ENCODE measurements at regions not wholly inside any gene's neighbourhood (a gene's known extent, or its start where the extent isn't known, plus 50 kb on each side); places are given as distances from the start of the nearest gene placed in this dataset.

DNA sequence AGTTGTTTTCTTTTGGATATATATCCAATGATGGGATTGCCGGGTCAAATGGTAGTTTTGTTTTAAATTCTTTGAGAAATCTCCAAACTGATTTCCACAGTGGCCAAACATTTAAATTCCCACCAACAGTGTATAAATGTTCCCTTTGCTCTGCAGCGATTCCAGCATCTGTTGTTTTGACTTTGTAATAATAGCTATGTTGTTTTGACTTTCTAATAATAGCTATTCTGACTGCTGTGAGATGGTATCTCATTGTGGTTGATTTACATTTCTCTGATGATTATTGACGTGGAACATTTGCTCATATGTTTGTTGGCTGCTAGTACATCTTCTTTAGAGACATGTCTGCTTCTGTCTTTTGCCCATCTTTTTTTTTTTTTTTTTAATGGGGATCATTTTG, 332.2 kb upstream of the GBE1 start:
- DNase-seq (ENCODE audit: low spot score) (no peak), ATAC-seq (no peak)
- Histone ChIP-seq H3K27ac (ENCODE audit: low read depth) (no peak overlapping the region), H2AFZ (no peak overlapping the region), H3F3A (replicated peaks; ENCODE audit: low read depth) (no peaks in the 10 kb centered on the region), H3K79me2 (replicated peaks; ENCODE audit: insufficient read depth) (no peaks in the 10 kb centered on the region), H3K27me3 (ENCODE audit: insufficient read depth) (no peaks in the 10 kb centered on the region), H4K20me1 (replicated peaks; ENCODE audit: insufficient read depth) (no peaks in the 10 kb centered on the region), H3K36me3 (ENCODE audit: insufficient read depth) (no peaks in the 10 kb centered on the region), H3K4me1 (ENCODE audit: insufficient read depth) (peaks cover 2% of the 10 kb centered on the region; the same call in 1 of the 2 replicates), H3K9me2 (ENCODE audit: insufficient read depth) (peaks cover 4% of the 10 kb centered on the region), H3K4me3 (no peak overlapping the region), H3K4me2 (no peak overlapping the region)
- Mint-ChIP-seq H3K4me3 (no peak overlapping the region), H3K9me3 (peaks cover 6% of the 10 kb centered on the region; the same call in 2 of the 3 replicates), H3K27ac (no peak overlapping the region), H3K27me3 (ENCODE audit: insufficient read depth, low read depth, poor library complexity) (peaks cover 1% of the 10 kb centered on the region), H3K36me3 (ENCODE audit: low read depth) (peaks cover 5% of the 10 kb centered on the region; the same call in 1 of the 3 replicates), H3K4me1 (peaks cover 2% of the 10 kb centered on the region; the same call in 2 of the 3 replicates)
- no peak for TF ChIP-seq STAT1 (IDR thresholded peaks at IDR 0.05; ENCODE audit: unreplicated experiment)
- no peak for TF ChIP-seq JUNB (IDR thresholded peaks at IDR 0.05; ENCODE audit: unreplicated experiment)
- TF ChIP-seq ZNF331 (CRISPR knock-in tag; IDR thresholded peaks at IDR 0.05; ENCODE audit: low read depth) = no peak
- TF ChIP-seq, protein P1, sequence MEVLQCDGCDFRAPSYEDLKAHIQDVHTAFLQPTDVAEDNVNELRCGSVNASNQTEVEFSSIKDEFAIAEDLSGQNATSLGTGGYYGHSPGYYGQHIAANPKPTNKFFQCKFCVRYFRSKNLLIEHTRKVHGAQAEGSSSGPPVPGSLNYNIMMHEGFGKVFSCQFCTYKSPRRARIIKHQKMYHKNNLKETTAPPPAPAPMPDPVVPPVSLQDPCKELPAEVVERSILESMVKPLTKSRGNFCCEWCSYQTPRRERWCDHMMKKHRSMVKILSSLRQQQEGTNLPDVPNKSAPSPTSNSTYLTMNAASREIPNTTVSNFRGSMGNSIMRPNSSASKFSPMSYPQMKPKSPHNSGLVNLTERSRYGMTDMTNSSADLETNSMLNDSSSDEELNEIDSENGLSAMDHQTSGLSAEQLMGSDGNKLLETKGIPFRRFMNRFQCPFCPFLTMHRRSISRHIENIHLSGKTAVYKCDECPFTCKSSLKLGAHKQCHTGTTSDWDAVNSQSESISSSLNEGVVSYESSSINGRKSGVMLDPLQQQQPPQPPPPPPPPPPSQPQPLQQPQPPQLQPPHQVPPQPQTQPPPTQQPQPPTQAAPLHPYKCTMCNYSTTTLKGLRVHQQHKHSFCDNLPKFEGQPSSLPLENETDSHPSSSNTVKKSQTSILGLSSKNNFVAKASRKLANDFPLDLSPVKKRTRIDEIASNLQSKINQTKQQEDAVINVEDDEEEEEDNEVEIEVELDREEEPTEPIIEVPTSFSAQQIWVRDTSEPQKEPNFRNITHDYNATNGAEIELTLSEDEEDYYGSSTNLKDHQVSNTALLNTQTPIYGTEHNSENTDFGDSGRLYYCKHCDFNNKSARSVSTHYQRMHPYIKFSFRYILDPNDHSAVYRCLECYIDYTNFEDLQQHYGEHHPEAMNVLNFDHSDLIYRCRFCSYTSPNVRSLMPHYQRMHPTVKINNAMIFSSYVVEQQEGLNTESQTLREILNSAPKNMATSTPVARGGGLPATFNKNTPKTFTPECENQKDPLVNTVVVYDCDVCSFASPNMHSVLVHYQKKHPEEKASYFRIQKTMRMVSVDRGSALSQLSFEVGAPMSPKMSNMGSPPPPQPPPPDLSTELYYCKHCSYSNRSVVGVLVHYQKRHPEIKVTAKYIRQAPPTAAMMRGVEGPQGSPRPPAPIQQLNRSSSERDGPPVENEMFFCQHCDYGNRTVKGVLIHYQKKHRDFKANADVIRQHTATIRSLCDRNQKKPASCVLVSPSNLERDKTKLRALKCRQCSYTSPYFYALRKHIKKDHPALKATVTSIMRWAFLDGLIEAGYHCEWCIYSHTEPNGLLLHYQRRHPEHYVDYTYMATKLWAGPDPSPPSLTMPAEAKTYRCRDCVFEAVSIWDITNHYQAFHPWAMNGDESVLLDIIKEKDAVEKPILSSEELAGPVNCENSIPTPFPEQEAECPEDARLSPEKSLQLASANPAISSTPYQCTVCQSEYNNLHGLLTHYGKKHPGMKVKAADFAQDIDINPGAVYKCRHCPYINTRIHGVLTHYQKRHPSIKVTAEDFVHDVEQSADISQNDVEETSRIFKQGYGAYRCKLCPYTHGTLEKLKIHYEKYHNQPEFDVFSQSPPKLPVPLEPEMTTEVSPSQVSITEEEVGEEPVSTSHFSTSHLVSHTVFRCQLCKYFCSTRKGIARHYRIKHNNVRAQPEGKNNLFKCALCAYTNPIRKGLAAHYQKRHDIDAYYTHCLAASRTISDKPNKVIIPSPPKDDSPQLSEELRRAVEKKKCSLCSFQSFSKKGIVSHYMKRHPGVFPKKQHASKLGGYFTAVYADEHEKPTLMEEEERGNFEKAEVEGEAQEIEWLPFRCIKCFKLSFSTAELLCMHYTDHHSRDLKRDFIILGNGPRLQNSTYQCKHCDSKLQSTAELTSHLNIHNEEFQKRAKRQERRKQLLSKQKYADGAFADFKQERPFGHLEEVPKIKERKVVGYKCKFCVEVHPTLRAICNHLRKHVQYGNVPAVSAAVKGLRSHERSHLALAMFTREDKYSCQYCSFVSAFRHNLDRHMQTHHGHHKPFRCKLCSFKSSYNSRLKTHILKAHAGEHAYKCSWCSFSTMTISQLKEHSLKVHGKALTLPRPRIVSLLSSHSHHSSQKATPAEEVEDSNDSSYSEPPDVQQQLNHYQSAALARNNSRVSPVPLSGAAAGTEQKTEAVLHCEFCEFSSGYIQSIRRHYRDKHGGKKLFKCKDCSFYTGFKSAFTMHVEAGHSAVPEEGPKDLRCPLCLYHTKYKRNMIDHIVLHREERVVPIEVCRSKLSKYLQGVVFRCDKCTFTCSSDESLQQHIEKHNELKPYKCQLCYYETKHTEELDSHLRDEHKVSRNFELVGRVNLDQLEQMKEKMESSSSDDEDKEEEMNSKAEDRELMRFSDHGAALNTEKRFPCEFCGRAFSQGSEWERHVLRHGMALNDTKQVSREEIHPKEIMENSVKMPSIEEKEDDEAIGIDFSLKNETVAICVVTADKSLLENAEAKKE (CRISPR knock-in tag; IDR thresholded peaks at IDR 0.05) = no peak
- no peak for TF ChIP-seq EZH2phosphoT487 (IDR thresholded peaks at IDR 0.05; ENCODE audit: unreplicated experiment)
- TF ChIP-seq EZH2 (IDR thresholded peaks at IDR 0.05; ENCODE audit: low read depth, unreplicated experiment) = no peak

DNA sequence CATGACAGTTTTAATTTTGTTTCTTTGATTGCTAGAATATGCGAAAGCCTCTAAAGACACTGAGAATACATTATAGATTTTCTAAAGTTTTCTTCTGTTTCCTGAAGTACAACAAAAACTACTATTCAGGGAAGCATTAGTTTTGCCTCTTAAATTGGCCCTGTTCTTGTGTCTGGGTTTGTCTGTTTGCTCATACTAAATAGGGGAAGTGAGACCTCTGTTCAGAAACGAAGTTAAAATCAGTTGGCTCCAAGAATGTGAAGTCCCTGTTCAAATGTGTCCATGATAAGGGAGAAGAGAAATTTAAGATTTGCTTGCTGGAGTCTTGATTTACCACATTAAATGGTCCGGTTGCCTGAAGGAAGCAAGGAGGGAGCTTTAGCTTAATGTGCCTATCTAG, 327.3 kb upstream of the GBE1 start:
- Mint-ChIP-seq H3K27ac (no peak overlapping the region; the same call in 1 of the 2 replicates), H3K36me3 (ENCODE audit: low read depth) (peaks cover 5% of the 10 kb centered on the region; the same call in 1 of the 3 replicates), H3K4me1 (peaks cover 29% of the 10 kb centered on the region), H3K27me3 (ENCODE audit: insufficient read depth, low read depth, poor library complexity) (peaks cover 1% of the 10 kb centered on the region), H3K4me3 (no peak overlapping the region), H3K9me3 (peaks cover 5% of the 10 kb centered on the region; the same call in 2 of the 3 replicates)
- Histone ChIP-seq H3K4me1 (ENCODE audit: insufficient read depth) (peaks cover 41% of the 10 kb centered on the region), H3K9me2 (ENCODE audit: insufficient read depth) (no peaks in the 10 kb centered on the region; the same call in 1 of the 2 replicates), H3K27ac (ENCODE audit: low read depth) (no peak overlapping the region), H3K36me3 (ENCODE audit: insufficient read depth) (no peaks in the 10 kb centered on the region), H3K4me3 (no peak overlapping the region), H3F3A (replicated peaks; ENCODE audit: low read depth) (no peaks in the 10 kb centered on the region), H4K20me1 (replicated peaks; ENCODE audit: insufficient read depth) (no peaks in the 10 kb centered on the region), H3K4me2 (no peak overlapping the region), H3K79me2 (replicated peaks; ENCODE audit: insufficient read depth) (no peaks in the 10 kb centered on the region), H3K27me3 (ENCODE audit: insufficient read depth) (no peaks in the 10 kb centered on the region), H2AFZ (no peak overlapping the region)
- ATAC-seq = no peak
- DNase-seq (ENCODE audit: low spot score) = no peak
- no peak for TF ChIP-seq ZNF114 (CRISPR knock-in tag; IDR thresholded peaks at IDR 0.05)
- TF ChIP-seq, protein P1 (CRISPR knock-in tag; IDR thresholded peaks at IDR 0.05) = no peak
